ENCODE measurements at regions not wholly inside any gene's neighbourhood (a gene's known extent, or its start where the extent isn't known, plus 50 kb on each side); places are given as distances from the start of the nearest gene placed in this dataset.
"Not testable (repeated sequence)": the region's sequence is repeated elsewhere in the genome, so short reads cannot be mapped to it uniquely, and the experiment has no call there.

DNA sequence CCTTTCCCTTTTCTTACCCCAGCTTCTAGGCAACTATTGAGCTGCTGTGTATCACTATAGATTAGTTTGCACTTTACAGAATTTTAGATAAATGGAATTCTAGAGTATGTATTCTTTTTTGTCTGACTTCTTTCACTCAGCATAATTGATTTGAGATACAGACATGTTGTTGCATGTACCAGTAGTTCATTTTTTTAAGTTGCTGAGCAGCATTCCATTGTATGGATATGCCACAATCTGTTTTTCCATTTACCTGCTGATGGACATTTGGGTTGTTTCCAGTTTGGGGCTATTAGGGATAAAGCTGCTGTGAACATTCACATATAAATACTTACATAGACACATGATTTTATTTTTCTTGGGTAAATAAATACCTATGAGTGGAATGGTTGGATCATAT is 135.7 kb downstream of the IGF1 start:
- DNase-seq: no peak

GRCh38 chr12:102343361-102344121 is 136.8 kb downstream of the IGF1 start:
- peak in 1 of 3 donors; percentile 1 for DNase-seq

DNA sequence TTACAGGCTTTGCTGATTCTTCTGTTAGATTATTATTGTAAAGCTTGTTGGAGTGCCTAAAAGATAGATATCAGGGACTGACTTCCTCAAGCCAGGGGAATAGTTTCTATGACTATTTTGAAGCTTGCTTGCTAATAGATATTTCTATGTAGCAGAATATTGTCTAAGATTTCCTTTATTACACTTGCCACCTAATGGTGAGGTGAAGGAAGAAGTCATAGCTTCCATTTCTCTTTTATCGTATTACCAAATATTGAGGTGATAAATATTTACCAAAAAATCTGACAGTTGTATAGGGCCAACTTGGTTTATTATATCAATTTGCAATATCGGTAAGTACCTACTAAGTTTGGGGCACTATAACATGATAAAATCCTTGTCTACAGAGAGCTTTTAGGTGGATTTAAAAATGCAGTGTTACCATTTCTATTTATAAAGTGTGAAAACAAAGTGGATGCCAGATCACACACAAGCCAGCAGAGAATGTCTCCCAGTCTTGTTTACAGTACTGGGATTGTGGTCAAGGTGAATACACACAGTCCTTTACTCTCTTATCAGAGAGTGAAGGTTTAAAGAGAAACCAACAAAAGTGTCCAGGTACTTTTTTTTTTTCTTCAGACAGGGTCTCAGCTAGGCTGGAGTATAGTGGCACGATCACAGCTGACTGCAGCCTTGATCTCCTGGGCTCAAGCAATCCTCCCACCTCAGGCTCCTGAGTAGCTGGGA is 137.9 kb downstream of the IGF1 start:
- no peak for DNase-seq

GRCh38 chr12:102334765-102335164 is 137.1 kb upstream of the PMCH start:
- DNase-seq: no peak

- DNase-seq: no peak
Measured at GRCh38 chr12:102331419-102331818, 133.8 kb upstream of the PMCH start.

DNA sequence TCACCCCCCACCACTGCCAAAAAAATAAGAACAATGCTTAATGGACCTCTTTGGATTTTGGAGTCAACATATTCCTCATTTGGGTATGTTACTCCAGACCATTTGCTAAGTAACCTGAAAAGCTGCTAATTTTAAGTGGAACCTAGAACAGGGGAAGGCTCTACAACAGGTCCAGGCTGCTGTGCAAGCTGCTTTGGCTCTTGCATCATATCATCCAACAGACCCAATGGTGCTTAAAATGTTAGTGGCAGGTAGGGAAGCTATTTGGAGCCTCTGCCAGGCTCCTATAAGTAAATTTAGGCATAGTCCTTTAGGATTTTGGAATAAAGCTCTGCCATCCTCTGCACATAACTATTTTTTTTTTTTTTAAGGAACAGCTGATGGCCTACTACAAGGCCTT is 132.2 kb upstream of the PMCH start:
- DNase-seq: no peak

- DNase-seq: no peak
Measured at GRCh38 chr12:102326982-102327381, 129.3 kb upstream of the PMCH start.

DNA sequence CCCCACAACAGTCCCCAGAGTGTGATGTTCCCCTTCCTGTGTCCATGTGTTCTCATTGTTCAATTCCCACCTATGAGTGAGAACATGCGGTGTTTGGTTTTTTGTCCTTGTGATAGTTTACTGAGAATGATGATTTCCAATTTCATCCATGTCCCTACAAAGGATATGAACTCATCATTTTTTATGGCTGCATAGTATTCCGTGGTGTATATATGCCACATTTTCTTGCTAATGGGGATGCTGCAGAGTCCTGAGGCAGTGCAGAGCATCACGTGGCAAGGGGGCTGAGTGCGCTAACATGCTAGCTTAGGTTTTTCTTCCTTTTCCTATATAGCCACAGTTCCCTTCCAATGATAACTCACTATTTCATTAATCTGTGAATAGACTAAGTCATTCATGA is 127.5 kb upstream of the PMCH start:
- not testable (repeated sequence) for DNase-seq

DNA sequence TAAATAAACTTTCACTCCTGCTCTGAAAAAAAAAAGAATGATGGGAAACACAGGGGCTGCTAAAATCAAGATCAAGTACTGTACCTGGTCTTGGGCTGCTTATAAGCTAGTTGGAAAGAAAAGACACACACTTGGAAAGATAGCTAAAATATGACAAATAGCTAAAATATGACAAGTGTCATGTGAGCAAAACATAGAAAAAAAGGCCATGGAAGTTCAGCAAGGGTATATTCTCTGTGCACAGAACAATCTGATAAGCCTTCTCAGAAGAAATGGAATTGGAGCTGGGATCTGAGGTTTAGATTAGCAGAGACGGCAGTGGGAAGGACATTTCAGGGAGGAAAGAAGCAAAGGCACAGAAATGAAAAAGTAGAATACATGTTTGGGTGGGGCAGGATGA is 126.2 kb upstream of the PMCH start:
- no peak for DNase-seq

- DNase-seq: no peak
Measured at GRCh38 chr12:102322254-102322653, 124.6 kb upstream of the PMCH start.

DNA sequence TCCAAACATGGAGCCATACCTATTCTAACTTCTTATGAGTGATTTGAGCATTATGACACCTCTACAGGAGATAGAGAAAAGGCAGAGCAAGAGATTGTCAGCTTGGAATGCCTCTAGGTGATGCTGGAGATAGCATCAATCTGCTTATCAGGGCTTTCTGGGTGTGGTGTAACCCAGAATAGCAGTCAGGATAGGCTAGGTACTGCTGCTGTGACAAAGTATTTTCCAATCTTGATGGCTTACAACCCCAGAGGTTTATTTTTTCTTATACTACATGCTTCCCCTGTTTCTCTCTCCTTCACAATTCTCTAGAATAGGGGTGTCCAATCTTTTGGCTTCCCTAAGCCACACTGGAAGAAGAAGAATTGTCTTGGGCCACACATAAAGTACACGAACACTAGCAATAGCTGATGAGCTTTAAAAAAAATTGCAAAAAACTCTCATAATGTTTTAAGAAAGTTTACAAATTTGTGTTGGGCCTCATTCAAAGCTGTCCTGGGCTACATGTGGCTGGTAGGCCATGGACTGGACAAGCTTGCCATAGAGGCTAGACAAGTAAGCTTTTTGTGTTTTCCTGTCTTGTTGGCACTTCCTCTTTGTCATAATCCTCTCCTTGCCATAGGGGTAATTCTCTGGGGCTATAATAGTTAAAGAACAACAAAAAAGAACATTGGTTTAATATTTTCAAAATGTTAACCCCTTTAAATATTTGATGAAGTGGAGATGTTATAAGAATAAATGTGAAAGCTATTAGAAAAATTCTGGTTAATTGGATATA is 123.9 kb upstream of the PMCH start:
- no peak for DNase-seq

GRCh38 chr12:102317155-102317554 is 119.5 kb upstream of the PMCH start:
- no peak for DNase-seq

- DNase-seq: no peak
Measured at GRCh38 chr12:102316723-102317122, 119.1 kb upstream of the PMCH start.

DNA sequence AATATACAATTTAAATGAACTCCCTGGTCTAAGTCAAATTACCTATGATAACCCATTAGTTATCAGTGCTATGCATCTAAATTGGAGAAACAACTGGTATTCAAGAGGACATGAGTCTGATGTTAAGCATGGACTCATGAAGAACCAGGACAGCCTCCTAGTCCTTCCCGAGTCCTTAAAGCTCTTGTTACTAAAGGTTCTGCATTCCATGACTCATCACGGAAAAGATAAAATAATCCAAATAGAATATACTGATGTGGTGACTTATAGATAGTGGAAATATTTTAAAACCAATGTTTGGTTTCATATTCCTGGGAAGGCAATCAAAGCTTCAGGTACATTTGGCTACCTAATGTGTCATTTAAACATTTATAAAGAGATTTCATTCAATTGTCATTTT is 117.2 kb upstream of the PMCH start:
- DNase-seq: no peak

DNA sequence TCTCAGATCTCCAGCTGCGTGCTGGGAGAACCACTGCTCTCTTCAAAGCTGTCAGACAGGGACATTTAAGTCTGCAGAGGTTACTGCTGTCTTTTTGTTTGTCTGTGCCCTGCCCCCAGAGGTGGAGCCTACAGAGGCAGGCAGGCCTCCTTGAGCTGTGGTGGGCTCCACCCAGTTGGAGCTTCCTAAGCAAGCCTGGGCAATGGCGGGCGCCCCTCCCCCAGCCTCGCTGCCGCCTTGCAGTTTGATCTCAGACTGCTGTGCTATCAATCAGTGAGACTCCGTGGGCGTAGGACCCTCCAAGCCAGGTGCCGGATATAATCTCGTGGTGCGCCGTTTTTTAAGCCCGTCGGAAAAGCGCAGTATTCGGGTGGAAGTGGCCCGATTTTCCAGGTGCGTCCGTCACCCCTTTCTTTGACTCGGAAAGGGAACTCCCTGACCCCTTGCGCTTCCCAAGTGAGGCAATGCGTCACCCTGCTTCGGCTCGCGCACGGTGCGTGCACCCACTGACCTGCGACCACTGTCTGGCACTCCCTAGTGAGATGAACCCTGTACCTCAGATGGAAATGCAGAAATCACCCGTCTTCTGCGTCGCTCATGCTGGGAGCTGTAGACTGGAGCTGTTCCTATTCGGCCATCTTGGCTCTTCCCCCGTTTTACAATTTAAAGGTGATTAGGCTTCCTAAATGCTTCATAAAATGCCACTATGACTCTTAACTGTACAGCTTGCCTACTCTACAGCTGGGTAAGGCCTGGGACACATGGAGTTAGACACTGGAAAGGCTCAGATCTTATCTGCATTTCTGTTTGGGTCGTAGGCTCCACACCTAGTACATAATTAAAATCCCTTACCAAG is 115.7 kb upstream of the PMCH start:
- DNase-seq: not testable (repeated sequence)

GRCh38 chr12:102305486-102305885 is 107.9 kb upstream of the PMCH start:
- DNase-seq: no peak

- DNase-seq: not testable (repeated sequence)
Measured at GRCh38 chr12:102304667-102305066, 107.0 kb upstream of the PMCH start.

DNA sequence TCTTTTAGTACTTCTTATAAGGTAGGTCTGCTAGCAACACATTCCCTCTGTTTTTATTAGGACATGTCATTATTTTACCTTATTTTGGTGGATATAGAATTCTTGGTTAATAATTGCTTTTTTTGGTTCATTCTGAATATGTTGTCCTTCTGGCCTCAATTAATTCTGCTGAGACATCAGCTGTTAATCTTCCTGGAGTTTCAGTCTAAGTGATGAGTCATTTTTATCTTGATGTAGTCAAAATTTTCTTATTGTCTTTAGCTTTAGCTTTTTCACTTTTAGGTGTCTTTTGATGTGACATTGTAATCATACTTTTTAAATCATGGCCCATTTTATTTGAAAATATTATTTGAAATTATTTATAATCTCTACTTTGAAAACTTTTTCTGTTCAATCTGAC is 104.9 kb upstream of the PMCH start:
- peak in 2 of 3 donors; percentile 15 to 19 for DNase-seq

DNA sequence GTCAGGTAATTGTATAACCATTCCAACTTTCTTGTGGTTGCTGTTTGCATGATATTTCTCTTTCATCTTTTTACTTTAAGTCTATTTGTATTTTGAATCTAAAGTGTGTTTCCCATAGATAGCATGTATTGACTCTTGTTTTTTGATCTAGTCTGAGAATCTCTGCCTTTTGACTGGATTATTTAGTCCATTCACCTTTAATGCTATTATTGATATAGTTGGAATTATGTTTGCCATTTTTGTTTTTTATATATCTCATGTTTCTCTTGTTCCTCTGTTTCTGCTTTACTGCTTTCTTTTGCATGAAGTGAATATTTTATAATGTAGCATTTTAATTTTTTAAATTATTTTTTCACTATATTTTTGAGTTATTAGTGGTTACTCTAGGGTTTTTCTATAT is 103.9 kb upstream of the PMCH start:
- no peak for DNase-seq

DNA sequence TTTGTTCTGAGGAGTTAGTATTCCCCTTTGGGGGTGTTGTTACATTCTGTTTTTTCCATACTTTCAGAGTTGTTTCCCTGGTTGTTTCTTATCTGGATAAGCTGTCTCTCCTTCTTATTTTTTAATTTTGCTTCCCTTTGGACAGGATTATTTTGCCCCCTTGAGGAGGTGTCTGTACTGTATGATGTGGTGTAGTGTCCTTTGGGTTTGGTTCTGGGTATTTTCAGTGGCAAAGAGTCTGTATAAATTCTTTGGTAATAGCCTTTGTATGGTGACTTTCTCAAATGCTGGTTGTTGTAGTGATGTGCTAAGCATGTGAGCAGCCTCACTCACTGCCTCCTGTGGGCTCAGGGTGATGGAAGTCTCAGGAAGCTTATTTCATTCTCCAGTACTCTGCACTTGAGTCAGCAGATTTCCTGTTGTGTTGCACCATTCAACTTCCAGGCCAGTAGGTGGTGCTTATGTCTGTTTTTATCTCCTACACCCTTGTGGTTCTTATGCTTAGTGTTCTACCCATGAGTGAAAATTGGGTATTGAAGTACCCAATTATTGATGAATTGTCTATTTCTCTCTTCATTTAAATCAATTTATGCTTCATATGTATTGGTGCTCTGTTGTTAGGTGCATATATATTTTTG is 103.3 kb upstream of the PMCH start:
- DNase-seq: peak; percentile 54 to 75 (median 69)

- DNase-seq: no peak
Measured at GRCh38 chr12:102299731-102300130, 102.1 kb upstream of the PMCH start.

DNA sequence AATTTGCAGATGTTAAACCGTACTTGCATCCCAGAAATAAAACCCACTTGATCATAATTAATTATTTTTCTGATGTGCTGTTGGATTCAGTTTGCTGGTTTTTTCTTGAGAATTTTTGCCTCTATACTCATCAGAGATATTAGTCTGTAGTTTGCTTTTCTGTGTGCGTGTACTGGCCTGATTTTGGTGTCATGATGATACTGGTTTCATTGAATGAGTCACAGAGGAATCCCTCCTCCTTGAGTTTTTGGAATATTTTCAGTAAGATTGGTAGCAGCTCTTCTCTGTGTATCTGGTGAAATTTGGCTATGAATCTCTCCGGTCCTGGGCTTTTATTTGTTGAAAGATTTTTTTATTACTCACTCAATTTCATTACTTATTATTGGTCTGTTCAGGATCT is 100.4 kb upstream of the PMCH start:
- DNase-seq: no peak

Measured in suppressor macrophage treated with lipopolysaccharide for 1 hour (primary cell).